ENCODE measurements at regions not wholly inside any gene's neighbourhood (a gene's known extent, or its start where the extent isn't known, plus 50 kb on each side); places are given as distances from the start of the nearest gene placed in this dataset.

DNA sequence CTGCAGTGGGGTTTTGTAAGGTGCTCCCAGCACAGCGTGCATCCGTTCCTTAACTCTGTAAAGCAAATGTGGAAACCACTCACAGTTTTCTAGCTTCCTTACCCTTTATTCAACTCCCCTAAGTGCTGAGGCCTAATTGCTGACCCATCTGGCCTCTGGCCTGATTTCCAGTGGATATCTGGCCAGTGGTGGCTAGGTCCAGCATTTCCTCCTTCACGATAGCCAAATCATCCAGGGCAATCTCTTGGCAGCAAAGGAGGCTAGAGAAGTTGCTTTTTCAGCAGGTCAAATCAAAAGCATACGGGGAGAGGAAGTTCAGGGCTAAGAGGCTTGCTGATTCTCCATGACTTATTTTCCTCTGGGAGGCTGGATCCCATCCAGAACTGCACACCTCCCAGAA, 286.3 kb upstream of the VLDLR start:
- no peaks in the 10 kb centered on the region for H3K27me3 ChIP-seq
- H3K36me3 ChIP-seq, result no peaks in the 10 kb centered on the region
- TF ChIP-seq, protein P1, sequence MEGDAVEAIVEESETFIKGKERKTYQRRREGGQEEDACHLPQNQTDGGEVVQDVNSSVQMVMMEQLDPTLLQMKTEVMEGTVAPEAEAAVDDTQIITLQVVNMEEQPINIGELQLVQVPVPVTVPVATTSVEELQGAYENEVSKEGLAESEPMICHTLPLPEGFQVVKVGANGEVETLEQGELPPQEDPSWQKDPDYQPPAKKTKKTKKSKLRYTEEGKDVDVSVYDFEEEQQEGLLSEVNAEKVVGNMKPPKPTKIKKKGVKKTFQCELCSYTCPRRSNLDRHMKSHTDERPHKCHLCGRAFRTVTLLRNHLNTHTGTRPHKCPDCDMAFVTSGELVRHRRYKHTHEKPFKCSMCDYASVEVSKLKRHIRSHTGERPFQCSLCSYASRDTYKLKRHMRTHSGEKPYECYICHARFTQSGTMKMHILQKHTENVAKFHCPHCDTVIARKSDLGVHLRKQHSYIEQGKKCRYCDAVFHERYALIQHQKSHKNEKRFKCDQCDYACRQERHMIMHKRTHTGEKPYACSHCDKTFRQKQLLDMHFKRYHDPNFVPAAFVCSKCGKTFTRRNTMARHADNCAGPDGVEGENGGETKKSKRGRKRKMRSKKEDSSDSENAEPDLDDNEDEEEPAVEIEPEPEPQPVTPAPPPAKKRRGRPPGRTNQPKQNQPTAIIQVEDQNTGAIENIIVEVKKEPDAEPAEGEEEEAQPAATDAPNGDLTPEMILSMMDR (IDR thresholded peaks at IDR 0.05 in 4 of 5, conservative IDR thresholded peaks at IDR 0.05 in 1 of 5), result no peak
- no peak for TF ChIP-seq POLR2A (IDR thresholded peaks at IDR 0.05)
- peaks cover 0 to 7% of the 10 kb centered on the region in 2 donors for H3K4me1 ChIP-seq
- H3K4me3 ChIP-seq, result no peak overlapping the region
- DNase-seq (no peak), ATAC-seq (no peak)
- no peak overlapping the region for H3K27ac ChIP-seq
- intact Hi-C loops (cut with DNase I; ENCODE audit: low total_unique reads), result no loop called here
- no peaks in the 10 kb centered on the region for H3K9me3 ChIP-seq
- in situ Hi-C loops (cut with MboI; ENCODE audit: low sequenced_read_pairs in 4 of 4), result no loop called here

DNA sequence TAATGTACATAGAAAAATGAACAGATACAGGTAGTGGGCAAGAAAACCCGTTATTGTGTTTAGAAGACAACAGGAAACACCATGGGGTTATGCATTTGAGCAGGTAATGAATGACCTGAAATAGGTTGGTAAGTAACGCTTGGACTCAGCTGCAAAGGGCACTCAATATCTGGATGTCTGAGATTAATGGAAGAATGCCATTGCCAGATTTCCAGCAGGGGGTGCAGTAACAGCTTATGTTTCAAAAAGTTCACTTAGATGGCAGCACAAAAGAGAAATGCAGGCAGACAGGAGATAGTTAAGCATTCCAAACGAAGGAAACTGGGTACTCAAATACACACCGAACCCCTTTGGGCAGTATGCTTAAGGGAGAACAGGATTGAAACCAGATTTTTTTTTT, 285.5 kb upstream of the VLDLR start:
- ATAC-seq (no peak), DNase-seq (no peak)
- peaks cover 0 to 7% of the 10 kb centered on the region in 2 donors for H3K4me1 ChIP-seq
- no peak overlapping the region for H3K4me3 ChIP-seq
- no peaks in the 10 kb centered on the region for H3K36me3 ChIP-seq
- TF ChIP-seq, protein P1 (IDR thresholded peaks at IDR 0.05 in 4 of 5, conservative IDR thresholded peaks at IDR 0.05 in 1 of 5), result no peak
- intact Hi-C loops (cut with DNase I; ENCODE audit: low total_unique reads), result no loop called here
- H3K27ac ChIP-seq, result no peak overlapping the region
- no peaks in the 10 kb centered on the region for H3K9me3 ChIP-seq
- in situ Hi-C loops (cut with MboI; ENCODE audit: low sequenced_read_pairs in 4 of 4), result no loop called here
- H3K27me3 ChIP-seq, result no peaks in the 10 kb centered on the region

DNA sequence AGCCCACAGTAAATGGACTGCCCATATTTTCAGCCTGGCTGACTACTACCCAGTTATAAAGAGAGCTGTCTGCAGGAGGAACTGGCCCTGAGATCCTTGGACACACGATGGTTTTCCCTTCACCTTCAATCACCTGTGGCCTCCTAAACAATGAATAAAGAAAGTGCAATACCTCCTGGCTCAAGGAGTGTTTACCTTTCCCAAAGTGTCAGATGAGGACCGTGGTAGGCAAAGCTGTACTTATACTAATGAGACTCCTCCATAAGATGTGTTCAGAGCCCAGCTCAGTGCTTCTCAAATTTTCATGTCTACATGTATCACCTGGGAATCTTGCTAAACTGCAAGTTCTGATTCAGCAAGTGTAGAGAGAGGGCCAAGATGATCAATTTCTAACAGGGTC, 284.5 kb upstream of the VLDLR start:
- in situ Hi-C loops (cut with MboI; ENCODE audit: low sequenced_read_pairs in 4 of 4), result no loop called here
- Histone ChIP-seq H3K9me3 (no peaks in the 10 kb centered on the region), H3K36me3 (no peaks in the 10 kb centered on the region), H3K4me1 (peaks cover 0 to 7% of the 10 kb centered on the region in 2 donors), H3K27me3 (no peaks in the 10 kb centered on the region), H3K27ac (no peak overlapping the region), H3K4me3 (no peak overlapping the region)
- intact Hi-C loops (cut with DNase I; ENCODE audit: low total_unique reads), result no loop called here
- TF ChIP-seq, protein P1 (IDR thresholded peaks at IDR 0.05 in 4 of 5, conservative IDR thresholded peaks at IDR 0.05 in 1 of 5), result no peak
- no peak for TF ChIP-seq POLR2A (IDR thresholded peaks at IDR 0.05)
- ATAC-seq (no peak), DNase-seq (no peak)

DNA sequence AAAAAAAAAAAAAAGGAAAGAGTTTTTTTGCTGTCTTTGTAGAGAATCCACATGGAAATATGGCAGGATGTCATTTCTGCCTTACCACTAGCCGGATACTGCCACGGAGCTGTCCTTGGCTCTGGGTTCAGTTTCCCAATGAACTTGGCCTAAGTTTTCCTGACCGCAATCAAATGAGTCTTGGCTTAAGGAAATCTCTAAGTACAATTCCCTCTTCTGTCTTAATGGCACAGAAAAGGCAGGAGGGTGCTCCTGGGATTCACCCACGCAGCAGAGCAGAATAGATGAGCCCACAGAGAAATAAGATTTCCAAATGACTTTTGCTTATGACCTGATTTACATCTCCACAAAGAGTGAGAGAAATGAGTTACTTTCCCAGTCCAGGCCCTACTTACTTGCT, 284.0 kb upstream of the VLDLR start:
- intact Hi-C loops (cut with DNase I; ENCODE audit: low total_unique reads) (no loop called here), in situ Hi-C loops (cut with MboI; ENCODE audit: low sequenced_read_pairs in 4 of 4) (no loop called here)
- ATAC-seq (no peak), DNase-seq (no peak)
- Histone ChIP-seq H3K27me3 (no peaks in the 10 kb centered on the region), H3K36me3 (no peaks in the 10 kb centered on the region), H3K27ac (no peak overlapping the region), H3K4me1 (peaks cover 0 to 7% of the 10 kb centered on the region in 2 donors), H3K4me3 (no peak overlapping the region), H3K9me3 (no peaks in the 10 kb centered on the region)
- TF ChIP-seq, protein P1 (IDR thresholded peaks at IDR 0.05 in 4 of 5, conservative IDR thresholded peaks at IDR 0.05 in 1 of 5), result no peak
- no peak for TF ChIP-seq POLR2A (IDR thresholded peaks at IDR 0.05)

DNA sequence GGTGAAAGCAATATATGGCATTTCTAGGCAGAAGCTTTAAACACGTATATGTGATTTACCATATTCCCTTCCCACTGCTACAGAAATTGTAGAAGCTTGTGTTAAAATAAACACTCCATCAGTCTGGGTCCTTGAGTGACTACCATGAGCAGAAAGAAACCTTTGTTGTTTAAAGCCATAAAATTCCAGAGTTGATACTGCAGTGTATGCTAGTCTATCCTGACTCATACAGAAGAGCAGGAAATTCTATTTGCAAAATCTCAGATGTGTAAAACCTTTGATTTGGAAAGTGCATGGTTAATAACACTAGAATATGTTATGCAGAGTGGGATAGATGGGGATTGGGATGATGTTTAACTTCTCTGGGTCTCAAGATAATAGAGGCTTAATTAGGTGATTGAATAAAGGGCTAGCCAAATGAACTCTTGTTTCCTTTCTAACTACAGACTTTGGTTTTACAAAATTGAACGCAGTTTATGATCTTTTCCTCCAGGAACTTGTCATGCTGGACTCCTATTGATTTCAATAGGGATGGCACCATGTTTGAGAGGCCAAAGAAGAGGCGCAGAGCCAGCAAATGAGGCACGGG, 282.7 kb upstream of the VLDLR start:
- in situ Hi-C loops (cut with MboI; ENCODE audit: low sequenced_read_pairs in 4 of 4), result no loop called here

More for the DNA sequence above, 282.7 kb upstream of the VLDLR start:
- DNase-seq (no peak), ATAC-seq (no peak)
- Histone ChIP-seq H3K4me3 (no peak overlapping the region), H3K9me3 (no peaks in the 10 kb centered on the region), H3K27ac (no peak overlapping the region), H3K36me3 (no peaks in the 10 kb centered on the region), H3K4me1 (peaks cover 0 to 7% of the 10 kb centered on the region in 2 donors), H3K27me3 (no peaks in the 10 kb centered on the region)
- TF ChIP-seq, protein P1 (IDR thresholded peaks at IDR 0.05 in 4 of 5, conservative IDR thresholded peaks at IDR 0.05 in 1 of 5), result no peak
- no peak for TF ChIP-seq POLR2A (IDR thresholded peaks at IDR 0.05)
- intact Hi-C loops (cut with DNase I; ENCODE audit: low total_unique reads), result no loop called here

Data from gastrocnemius medialis (tissue), 4 donors.